ENCODE measurements at regions not wholly inside any gene's neighbourhood (a gene's known extent, or its start where the extent isn't known, plus 50 kb on each side); places are given as distances from the start of the nearest gene placed in this dataset.

DNA sequence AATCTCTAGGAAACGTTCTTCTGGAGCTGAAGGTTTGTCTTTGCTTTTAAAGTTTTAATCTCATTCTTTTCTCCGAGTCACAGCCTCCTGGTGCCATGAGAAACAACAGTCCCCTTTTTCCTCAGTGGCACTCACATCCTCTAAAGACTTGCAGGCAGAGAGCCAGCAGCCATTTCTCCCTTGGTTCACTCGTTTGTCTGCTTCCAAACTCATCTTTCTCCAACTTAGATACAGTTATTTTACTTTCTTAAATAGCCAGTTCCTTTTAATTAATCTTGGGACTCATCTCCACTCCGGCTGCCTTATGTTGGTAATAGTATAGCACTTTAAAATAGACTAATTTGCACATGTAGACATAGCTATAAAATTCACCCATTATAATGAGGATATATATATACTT lies 555.2 kb downstream of the FGF9 start:
- DNase-seq (ENCODE audit: low read depth, low spot score): no peak

DNA sequence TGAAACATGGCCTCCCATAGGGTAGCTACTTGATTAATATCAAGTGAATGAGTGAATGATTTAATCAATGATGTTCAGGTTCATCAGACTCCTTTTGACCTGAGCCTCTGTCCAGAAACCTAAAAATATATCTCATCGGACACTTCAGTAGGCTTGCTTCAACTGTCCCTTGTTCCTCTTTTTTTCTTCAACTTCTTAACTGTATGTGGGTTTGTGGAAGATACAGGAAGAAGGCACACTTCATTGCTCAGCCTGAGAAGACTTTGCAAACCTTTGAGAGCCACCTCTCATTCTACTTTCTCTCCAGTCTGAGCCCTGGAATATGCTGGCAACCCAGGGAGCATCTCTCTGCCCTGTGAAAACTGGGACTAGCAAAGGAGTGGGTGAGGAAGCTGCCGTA lies 557.0 kb downstream of the FGF9 start:
- DNase-seq (ENCODE audit: low read depth, low spot score): no peak

- no peak for DNase-seq (ENCODE audit: low read depth, low spot score)
Observed at GRCh38 chr13:22229916-22230315, 559.0 kb downstream of the FGF9 start.

DNA sequence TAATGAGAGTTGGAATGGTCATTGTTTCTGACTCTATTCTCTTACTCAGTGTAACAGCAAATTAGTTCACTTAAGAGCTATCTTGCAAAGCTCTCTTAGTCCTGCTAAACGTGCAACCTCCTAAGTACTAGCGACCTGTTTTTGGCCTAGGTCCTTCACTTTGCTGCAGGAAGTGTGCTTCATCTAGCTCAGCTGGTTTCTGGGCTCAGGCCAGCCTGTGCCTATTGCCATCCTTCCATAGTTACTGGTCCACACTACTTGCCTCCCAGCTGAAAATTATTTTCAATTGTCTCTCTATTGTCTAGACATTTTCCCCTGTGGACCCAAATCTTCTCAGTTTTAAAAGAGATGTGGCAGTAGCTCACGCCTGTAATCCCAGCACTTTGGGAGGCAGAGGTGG lies 561.3 kb downstream of the FGF9 start:
- DNase-seq (ENCODE audit: low read depth, low spot score): no peak

DNA sequence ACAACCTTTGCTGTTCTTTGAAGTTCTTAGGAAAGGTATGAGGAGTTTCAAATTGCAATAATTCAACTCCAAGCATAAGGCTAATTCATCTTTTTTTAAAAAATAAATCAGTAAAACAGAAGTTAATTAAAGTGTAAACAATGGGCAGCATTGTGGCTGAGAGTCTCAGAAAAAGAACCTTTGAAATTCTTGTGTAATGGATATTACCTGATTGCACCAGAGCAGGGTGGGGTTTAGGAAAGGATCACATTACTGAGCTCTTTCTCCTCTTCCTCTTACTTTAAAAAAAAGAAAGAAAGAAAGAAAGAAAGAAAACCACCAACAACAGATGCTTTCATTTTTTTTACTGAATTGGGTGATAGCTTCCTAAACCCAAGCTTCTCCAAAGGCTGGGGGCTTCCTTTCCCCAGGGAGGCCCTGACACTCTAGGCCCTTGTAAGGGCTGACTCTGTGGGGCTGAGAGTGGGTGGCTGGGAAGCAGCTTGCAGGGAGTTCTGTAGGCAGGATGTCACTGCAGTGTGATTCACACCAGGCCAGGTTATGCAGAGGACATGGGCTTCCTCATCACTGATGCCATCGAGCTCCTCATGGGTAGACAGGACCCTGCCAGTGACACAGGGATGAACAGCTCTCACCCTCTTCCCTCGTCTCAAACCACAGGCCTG lies 564.5 kb downstream of the FGF9 start:
- DNase-seq (ENCODE audit: low read depth, low spot score): no peak

GRCh38 chr13:22235950-22236290 lies 565.0 kb downstream of the FGF9 start:
- DNase-seq (ENCODE audit: low read depth, low spot score): no peak

GRCh38 chr13:22238269-22238668 lies 567.4 kb downstream of the FGF9 start:
- no peak for DNase-seq (ENCODE audit: low read depth, low spot score)

DNA sequence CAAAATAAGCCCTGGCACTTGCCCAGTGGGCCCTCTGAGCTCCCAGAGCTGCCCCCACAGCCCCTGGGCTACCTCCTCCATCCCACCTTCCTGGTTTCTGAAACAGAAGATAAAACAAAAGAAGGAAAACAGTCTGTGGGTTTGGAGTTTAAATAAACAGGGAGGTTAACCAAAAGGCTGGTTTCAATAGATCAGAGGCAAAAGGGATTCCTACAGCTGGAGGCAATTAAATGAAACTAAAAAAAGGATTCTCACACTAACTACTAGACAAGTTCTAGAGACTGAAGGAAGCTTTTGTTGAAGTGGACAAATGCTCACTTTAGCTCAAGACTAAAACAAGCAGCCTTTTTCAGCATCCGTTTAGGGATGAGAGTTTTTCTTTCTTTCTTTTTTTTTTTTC lies 569.8 kb downstream of the FGF9 start:
- DNase-seq (ENCODE audit: low read depth, low spot score): no peak

GRCh38 chr13:22243469-22244163 lies 572.7 kb downstream of the FGF9 start:
- no peak for DNase-seq (ENCODE audit: low read depth, low spot score)

DNA sequence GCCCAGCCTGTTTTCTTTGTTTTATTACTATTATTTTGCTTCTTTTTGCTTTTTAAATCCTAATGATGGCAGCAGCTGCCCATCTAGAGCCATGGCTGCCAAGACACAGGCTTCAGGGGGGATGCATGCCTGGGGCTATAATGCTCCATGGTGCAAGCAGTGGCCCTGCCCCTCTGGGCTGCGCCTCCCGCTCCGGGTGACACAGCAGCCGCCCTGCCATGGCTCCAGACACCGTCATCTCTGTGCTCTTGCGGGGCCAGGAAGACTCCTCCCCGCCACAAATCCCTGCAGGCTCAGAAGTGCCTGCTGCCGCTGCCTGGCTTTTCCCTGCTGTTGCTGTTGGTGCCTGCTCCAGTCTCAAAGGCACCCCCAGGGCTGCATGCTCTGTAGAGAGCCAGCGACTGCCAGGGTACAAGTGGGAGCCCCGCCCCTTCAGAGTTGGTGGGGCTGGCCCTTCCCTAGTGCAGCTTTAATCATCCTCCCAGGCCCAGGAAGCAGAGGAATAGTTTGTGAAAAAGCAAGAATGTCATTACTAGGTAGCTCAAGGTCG lies 581.5 kb downstream of the FGF9 start:
- no peak for DNase-seq (ENCODE audit: low read depth, low spot score)

DNA sequence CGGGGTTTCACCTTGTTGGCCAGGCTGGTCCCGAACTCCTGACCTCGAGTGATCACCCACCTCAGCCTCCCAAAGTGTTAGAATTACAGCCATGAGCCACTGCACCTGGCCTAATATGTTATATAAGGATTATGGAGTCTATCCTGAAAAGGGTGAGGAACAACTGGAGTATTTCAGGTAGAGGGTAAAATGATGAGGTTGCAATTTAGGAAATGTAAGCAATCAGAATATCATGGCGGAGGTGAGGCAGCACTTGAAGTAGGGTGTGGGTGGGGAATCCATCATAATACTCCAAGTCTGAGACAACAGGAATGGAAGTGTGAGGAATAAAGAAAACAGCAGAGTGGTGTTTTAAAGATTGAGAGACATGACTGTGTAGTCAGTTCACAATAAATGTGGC lies 582.2 kb downstream of the FGF9 start:
- DNase-seq (ENCODE audit: low read depth, low spot score): no peak

- DNase-seq (ENCODE audit: low read depth, low spot score): no peak
Observed at GRCh38 chr13:22256111-22256639, 585.3 kb downstream of the FGF9 start.

- DNase-seq (ENCODE audit: low read depth, low spot score): no peak
Observed at GRCh38 chr13:22262001-22262885, 591.4 kb downstream of the FGF9 start.

DNA sequence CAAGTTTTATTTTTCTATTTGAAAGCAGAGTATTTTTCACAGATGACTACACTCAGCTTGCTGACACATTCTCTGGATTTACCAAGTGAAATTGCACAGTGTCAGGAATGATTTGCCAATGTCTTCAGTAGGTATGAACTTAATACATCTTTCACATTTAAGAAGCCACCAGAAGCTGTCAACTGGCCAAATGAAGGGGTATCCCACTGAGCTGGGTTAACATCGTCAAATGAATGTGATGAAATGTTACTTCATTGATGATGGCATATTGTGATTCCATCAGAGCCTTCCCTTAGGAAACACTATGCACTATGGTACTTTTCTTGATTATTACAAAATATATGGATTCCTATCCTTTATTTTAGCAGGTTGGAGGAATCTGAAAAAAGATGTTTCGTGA lies 592.3 kb downstream of the FGF9 start:
- DNase-seq (ENCODE audit: low read depth, low spot score): no peak

GRCh38 chr13:22265563-22265962 lies 594.7 kb downstream of the FGF9 start:
- DNase-seq (ENCODE audit: low read depth, low spot score): no peak

DNA sequence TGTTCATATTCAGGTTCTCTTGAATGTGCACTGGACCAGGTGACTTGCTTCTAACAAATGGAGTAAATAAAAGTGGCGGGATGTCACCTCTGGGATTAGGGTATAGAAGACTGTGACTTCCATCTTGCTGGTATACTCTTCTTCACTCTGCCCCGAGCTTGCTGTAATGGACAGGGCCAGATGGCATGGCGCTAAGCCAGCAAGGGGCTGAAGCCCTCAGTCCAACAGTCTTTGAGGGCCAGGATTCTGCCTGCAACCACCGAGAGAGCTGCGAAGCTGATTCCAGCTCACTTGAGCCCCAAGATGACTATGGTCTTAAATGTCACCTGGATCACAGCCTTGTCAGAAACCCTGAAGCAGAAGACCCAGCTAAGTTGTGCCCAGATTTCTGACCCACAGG lies 600.0 kb downstream of the FGF9 start:
- DNase-seq (ENCODE audit: low read depth, low spot score): no peak

DNA sequence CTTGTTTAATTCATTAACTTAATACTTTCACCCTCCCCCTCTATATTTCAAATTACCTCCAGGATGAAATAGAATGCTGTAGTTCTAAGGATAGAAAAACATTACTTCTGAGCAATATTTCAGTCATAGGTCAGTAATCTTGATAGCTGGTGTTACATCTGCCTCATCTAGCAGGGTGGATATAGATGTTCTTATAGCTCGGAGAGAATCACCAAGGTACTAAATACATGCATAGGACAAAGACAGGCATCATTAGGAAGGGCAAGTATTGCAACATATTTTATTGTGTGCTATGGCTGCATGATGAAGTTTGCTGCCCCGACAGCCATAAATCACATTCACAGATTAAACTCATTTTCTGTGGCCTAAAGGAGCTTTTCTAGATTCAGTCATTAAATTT lies 601.0 kb downstream of the FGF9 start:
- no peak for DNase-seq (ENCODE audit: low read depth, low spot score)

DNA sequence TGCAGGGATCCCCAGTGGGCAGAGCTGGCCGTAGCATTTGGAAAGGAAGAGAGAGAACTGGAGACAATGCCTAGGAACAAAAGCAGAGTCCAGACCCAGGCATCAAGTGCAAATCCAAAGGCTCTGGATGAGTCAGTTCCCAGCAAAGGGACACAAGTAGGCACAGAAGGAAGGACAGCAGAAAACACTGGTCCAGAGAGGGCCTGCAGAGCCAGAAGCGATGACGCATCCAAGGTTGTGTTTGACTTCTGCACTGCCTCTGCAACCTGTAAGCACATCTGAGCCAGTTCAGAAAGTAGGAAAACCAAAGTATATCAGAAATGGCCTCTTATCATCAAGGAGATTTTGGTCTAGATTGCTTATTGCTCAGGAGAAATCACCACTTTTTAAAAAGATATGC lies 604.5 kb downstream of the FGF9 start:
- DNase-seq (ENCODE audit: low read depth, low spot score): no peak

- no peak for DNase-seq (ENCODE audit: low read depth, low spot score)
Observed at GRCh38 chr13:22276616-22277015, 605.7 kb downstream of the FGF9 start.

GRCh38 chr13:22278336-22278929 lies 607.6 kb downstream of the FGF9 start:
- DNase-seq (ENCODE audit: low read depth, low spot score): peak; percentile 40

GRCh38 chr13:22285867-22286266 lies 615.0 kb downstream of the FGF9 start:
- no peak for DNase-seq (ENCODE audit: low read depth, low spot score)

DNA sequence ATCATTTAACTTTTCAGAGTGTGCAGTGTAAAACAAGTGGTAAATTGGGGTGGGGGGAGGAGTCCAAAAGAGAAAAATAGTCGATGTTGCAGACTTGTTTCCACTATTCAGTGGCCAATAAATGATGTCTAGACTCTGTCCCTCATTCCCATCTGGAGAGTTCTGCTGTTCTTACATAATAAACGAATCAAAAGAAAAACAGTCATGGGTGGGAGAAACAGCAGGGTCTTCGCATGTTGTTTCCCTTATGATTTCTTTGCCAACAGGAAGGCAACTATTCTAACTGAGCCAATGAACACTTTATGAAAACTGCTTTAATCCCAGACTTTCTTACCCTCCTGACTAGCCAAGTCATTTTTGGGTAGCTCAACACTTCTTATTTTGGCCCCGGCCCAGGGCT lies 615.5 kb downstream of the FGF9 start:
- no peak for DNase-seq (ENCODE audit: low read depth, low spot score)
